ENCODE measurements at regions not wholly inside any gene's neighbourhood (a gene's known extent, or its start where the extent isn't known, plus 50 kb on each side); places are given as distances from the start of the nearest gene placed in this dataset.

DNA sequence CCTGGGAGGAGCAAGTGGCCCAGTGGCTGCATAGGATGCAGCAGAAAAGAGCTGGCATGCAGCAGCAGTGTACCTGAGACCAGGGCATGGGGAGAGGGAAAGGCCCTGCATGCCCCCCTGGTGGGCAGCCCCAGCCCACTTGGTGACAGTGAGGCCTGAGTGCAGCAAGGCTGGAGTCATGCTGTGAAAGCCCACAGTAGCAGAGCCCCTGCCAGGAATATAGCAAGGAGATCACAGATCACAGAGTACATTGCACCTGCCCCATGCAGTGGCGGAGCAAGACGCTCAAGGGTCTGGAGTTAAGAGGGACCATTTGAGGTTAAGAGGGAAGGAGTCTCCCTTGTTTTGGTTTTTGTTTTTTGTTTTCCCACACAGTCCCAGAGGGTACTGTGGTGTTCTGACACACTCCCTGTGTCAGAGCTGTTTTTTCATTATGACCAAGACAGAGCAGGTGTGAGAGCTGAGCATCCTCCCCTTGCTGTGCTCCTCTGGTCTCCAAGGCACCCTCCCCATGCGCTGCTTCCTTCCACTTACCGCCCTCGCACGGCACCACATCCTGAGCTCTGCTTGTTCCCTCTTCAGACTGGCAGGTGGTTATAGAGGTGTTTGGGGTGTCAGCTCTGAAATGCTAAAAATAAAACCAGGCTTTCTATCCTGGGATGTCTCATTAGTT is 85.0 kb upstream of the UBL3 start:
- TF ChIP-seq, protein P1, sequence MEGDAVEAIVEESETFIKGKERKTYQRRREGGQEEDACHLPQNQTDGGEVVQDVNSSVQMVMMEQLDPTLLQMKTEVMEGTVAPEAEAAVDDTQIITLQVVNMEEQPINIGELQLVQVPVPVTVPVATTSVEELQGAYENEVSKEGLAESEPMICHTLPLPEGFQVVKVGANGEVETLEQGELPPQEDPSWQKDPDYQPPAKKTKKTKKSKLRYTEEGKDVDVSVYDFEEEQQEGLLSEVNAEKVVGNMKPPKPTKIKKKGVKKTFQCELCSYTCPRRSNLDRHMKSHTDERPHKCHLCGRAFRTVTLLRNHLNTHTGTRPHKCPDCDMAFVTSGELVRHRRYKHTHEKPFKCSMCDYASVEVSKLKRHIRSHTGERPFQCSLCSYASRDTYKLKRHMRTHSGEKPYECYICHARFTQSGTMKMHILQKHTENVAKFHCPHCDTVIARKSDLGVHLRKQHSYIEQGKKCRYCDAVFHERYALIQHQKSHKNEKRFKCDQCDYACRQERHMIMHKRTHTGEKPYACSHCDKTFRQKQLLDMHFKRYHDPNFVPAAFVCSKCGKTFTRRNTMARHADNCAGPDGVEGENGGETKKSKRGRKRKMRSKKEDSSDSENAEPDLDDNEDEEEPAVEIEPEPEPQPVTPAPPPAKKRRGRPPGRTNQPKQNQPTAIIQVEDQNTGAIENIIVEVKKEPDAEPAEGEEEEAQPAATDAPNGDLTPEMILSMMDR (IDR thresholded peaks at IDR 0.05; ENCODE audit: borderline replicate concordance, extremely low read depth, low read length, poor library complexity, severe bottlenecking), result no peak
- no peak for TF ChIP-seq EZH2 (IDR thresholded peaks at IDR 0.05; ENCODE audit: borderline replicate concordance, low read depth, low read length, severe bottlenecking)
